GM12878 (cell line): ENCODE measurements at regions not wholly inside any gene's neighbourhood (a gene's known extent, or its start where the extent isn't known, plus 50 kb on each side); places are given as distances from the start of the nearest gene placed in this dataset.

Experiments used
- ATAC-seq: fragments of 200-7000 bp; cut with Tn5 transposase; 3 replicates; pipeline ENCODE4 v1.9.1; 2020; ENCODE audit warnings: mild to moderate bottlenecking, moderate library complexity
- BruUV-seq: library from RNA; stranded (reverse); fragments of 400-500 nt; replicated peaks from 2 replicates; lab custom pipeline; 2021; lab: Mats Ljungman, UMichigan
- CTCF ChIA-PET: fragments of 300-600 bp; sonication (Branson Sonifier 250); formaldehyde crosslinking; extraction: SDS; loops from one replicate; lab custom pipeline; 2021; ENCODE audit warnings: inconsistent platforms; lab: Yijun Ruan, JAX
- POLR2A ChIA-PET: fragments of 350-600 bp; formaldehyde crosslinking; extraction: SDS; loops from one replicate; lab custom pipeline; 2021; ENCODE audit warnings: inconsistent platforms; lab: Charles Lee
- RAD21 ChIA-PET: fragments of 300-600 bp; sonication (Branson Sonifier 250); formaldehyde crosslinking; loops from one replicate; lab custom pipeline; 2023; ENCODE audit warnings: antibody characterized with exemption; ENCODE audit not compliant: unreplicated experiment; lab: Charles Lee
- SMC1A ChIA-PET: fragments of 300-600 bp; sonication (Branson Sonifier 250); formaldehyde crosslinking; loops from one replicate; lab custom pipeline; 2023; ENCODE audit not compliant: unreplicated experiment, uncharacterized antibody; lab: Charles Lee
- DNase-seq: peaks from one replicate; pipeline ENCODE4 v3.0.0-alpha.2; 2011; ENCODE audit warnings: low read depth, low spot score
- FAIRE-seq: peaks from 3 replicates; lab custom pipeline; 2011; peaks lifted over from hg19 to GRCh38; lab: Jason Lieb, UNC
- H2AFZ ChIP-seq: 2 replicates; pipeline ENCODE4 v1.6.0; 2011; ENCODE audit warnings: low read depth, low read length, control low read depth; ENCODE audit not compliant: control insufficient read depth
- H3K27ac ChIP-seq: 2 replicates; pipeline ENCODE4 v1.5.1; 2011; ENCODE audit warnings: control low read depth; ENCODE audit not compliant: control insufficient read depth, insufficient read depth
- H3K27me3 ChIP-seq, 2 experiments: replicated peaks in 1 of 2; 2 replicates each; pipeline versions ENCODE4 v1.6.0 to v1.6.1; 2011; ENCODE audit warnings: low read length in 1 of 2; ENCODE audit not compliant: control insufficient read depth in 2 of 2, insufficient read depth in 2 of 2
- H3K36me3 ChIP-seq, 2 experiments: 2 replicates each; pipeline ENCODE4 v1.5.1; 2011; ENCODE audit warnings: low read length in 1 of 2; ENCODE audit not compliant: control insufficient read depth in 2 of 2, insufficient read depth in 2 of 2
- H3K4me1 ChIP-seq: 2 replicates; pipeline ENCODE4 v1.6.1; 2011; ENCODE audit warnings: mild to moderate bottlenecking, low read length, moderate library complexity, mixed read lengths; ENCODE audit not compliant: control insufficient read depth, insufficient read depth
- H3K4me2 ChIP-seq: 2 replicates; pipeline ENCODE4 v1.6.0; 2011; ENCODE audit warnings: control low read depth; ENCODE audit not compliant: control insufficient read depth, insufficient read depth
- H3K4me3 ChIP-seq: fragments of 200-600 bp; sonication (generic); 2 replicates; pipeline ENCODE4 v1.5.1; 2016
- H3K79me2 ChIP-seq: 2 replicates; pipeline ENCODE4 v1.6.0; 2011; ENCODE audit warnings: low read length; ENCODE audit not compliant: control insufficient read depth, insufficient read depth
- H3K9ac ChIP-seq: 2 replicates; pipeline ENCODE4 v1.8.0; 2011; ENCODE audit warnings: low read length, control low read depth, mixed read lengths; ENCODE audit not compliant: control insufficient read depth, insufficient read depth
- H3K9me3 ChIP-seq: replicated peaks from 3 replicates; pipeline ENCODE4 v1.5.1; 2011; ENCODE audit warnings: mild to moderate bottlenecking, low read length; ENCODE audit not compliant: control insufficient read depth, insufficient read depth
- H4K20me1 ChIP-seq: 2 replicates; pipeline ENCODE4 v1.6.0; 2011; ENCODE audit not compliant: control insufficient read depth, insufficient read depth
- ASH2L ChIP-seq: fragments of 300-600, 200-600 bp; sonication (generic); IDR thresholded peaks from 2 replicates; pipeline ENCODE4 v1.6.1; 2017; ENCODE audit warnings: low read depth, mild to moderate bottlenecking, borderline replicate concordance
- BCL3 ChIP-seq: IDR thresholded peaks from 2 replicates; pipeline ENCODE4 v1.6.1; 2011; ENCODE audit warnings: borderline replicate concordance, low read depth, mild to moderate bottlenecking, moderate library complexity, low read length; ENCODE audit not compliant: insufficient read depth, poor library complexity, severe bottlenecking
- CREM ChIP-seq: IDR thresholded peaks from 2 replicates; pipeline ENCODE4 v1.6.1; 2014; ENCODE audit warnings: antibody characterized with exemption, low read depth
- CUX1 ChIP-seq: IDR thresholded peaks from 2 replicates; pipeline ENCODE4 v1.6.1; 2012; ENCODE audit warnings: improper control_type of control experiment, low read depth, low read length; ENCODE audit not compliant: insufficient replicate concordance
- EGR1 ChIP-seq, 2 experiments: IDR thresholded peaks; 1 replicate in 1 of 2; 2 replicates in 1 of 2; pipeline ENCODE4 v1.6.1; 2011 to 2012; ENCODE audit warnings: low read depth in 2 of 2, low read length in 2 of 2, borderline replicate concordance in 1 of 2, mild to moderate bottlenecking in 1 of 2, moderate library complexity in 1 of 2
- EP300 ChIP-seq, 2 experiments: fragments of 150-350 bp in 1 of 2; IDR thresholded peaks; 2 replicates each; pipeline ENCODE4 v1.6.1; 2011 to 2012; ENCODE audit warnings: low read depth in 2 of 2, low read length in 2 of 2, borderline replicate concordance in 1 of 2, improper control_type of control experiment in 1 of 2, inconsistent platforms in 1 of 2; ENCODE audit not compliant: control insufficient read depth in 1 of 2
- HDAC2 ChIP-seq: fragments of 200-600 bp; sonication (generic); IDR thresholded peaks from 2 replicates; pipeline ENCODE4 v1.6.1; 2017
- IKZF1 ChIP-seq: fragments of 450-650 bp; conservative IDR thresholded peaks from 2 replicates; pipeline ENCODE4 v1.6.1; 2017; ENCODE audit warnings: antibody characterized with exemption, mild to moderate bottlenecking
- MLLT1 ChIP-seq: fragments of 450-650 bp; IDR thresholded peaks from 2 replicates; pipeline ENCODE4 v1.6.1; 2016; ENCODE audit warnings: mild to moderate bottlenecking
- NFYB ChIP-seq: IDR thresholded peaks from 2 replicates; pipeline ENCODE4 v1.6.1; 2011; ENCODE audit warnings: low read depth, mild to moderate bottlenecking, low read length, improper control_type of control experiment, moderate library complexity; ENCODE audit not compliant: insufficient read depth
- NR2C1 ChIP-seq: fragments of 450-650 bp; IDR thresholded peaks from 2 replicates; pipeline ENCODE4 v1.6.1; 2017; ENCODE audit warnings: antibody characterized with exemption, mild to moderate bottlenecking, moderate library complexity
- SMC3 ChIP-seq: IDR thresholded peaks from 2 replicates; pipeline ENCODE4 v1.6.1; 2011; ENCODE audit warnings: low read length, improper control_type of control experiment, borderline replicate concordance
- SREBF1 ChIP-seq: IDR thresholded peaks from 2 replicates; pipeline ENCODE4 v1.6.1; 2012; ENCODE audit warnings: mild to moderate bottlenecking, low read length
- STAT1 ChIP-seq: fragments of 450-650 bp; conservative IDR thresholded peaks from 2 replicates; pipeline ENCODE4 v1.6.1; 2014; ENCODE audit warnings: antibody characterized with exemption, mild to moderate bottlenecking
- TCF12 ChIP-seq: IDR thresholded peaks from 2 replicates; pipeline ENCODE4 v1.6.1; 2011; ENCODE audit warnings: low read depth, mild to moderate bottlenecking, low read length
- YBX1 ChIP-seq: fragments of 450-650 bp; IDR thresholded peaks from 2 replicates; pipeline ENCODE4 v1.6.1; 2016; ENCODE audit warnings: antibody characterized with exemption
- ZNF24 ChIP-seq: fragments of 450-650 bp; IDR thresholded peaks from 2 replicates; pipeline ENCODE4 v1.6.1; 2017; ENCODE audit warnings: antibody characterized with exemption, mild to moderate bottlenecking
- WGBS: methylation state at CpG from one replicate; pipeline ENCODE4 v1.1.6; 2016; ENCODE audit warnings: low lambda C conversion rate; ENCODE audit not compliant: insufficient replicate concordance, insufficient coverage; ENCODE audit errors: missing lambda C conversion rate; 5-methylcytosine and 5-hydroxymethylcytosine counted together
- in situ Hi-C: fragments of 300-500 bp; cut with MboI; formaldehyde crosslinking; loops from 9 replicates; pipeline ENCODE4 v1.14.3; 2018; ENCODE audit warnings: mixed read lengths
- intact Hi-C: fragments of 100-400 bp; cut with micrococcal nuclease; formaldehyde crosslinking; loops from one replicate; pipeline ENCODE4 v1.14.2; 2022; ENCODE audit not compliant: unreplicated experiment

- TF ChIP-seq BCL3 = no peak
- no peak for TF ChIP-seq IKZF1
- no peak for TF ChIP-seq NR2C1
Measured at GRCh38 chr14:103247169-103247606, 86.8 kb upstream of the EIF5 start (continued).

GRCh38 chr14:103250181-103250580, 83.9 kb upstream of the EIF5 start:
- no peaks in the 10 kb centered on the region for H4K20me1 ChIP-seq
- H3K79me2 ChIP-seq = no peaks in the 10 kb centered on the region
- RAD21 ChIA-PET = interaction anchor here (0.6 kb wide), 1 partner anchor 39 kb away, joined by 3 read pairs; no protein-coding TSS in a partner anchor
- no TSS peak for BruUV-seq
- intact Hi-C loops = no loop called here
- H2AFZ ChIP-seq = no peak overlapping the region
- H3K4me3 ChIP-seq = no peak overlapping the region
- ATAC-seq (no peak), FAIRE-seq (no peak), DNase-seq (no peak)
- H3K36me3 ChIP-seq = no peaks in the 10 kb centered on the region
- CTCF ChIA-PET = no interaction called here
- in situ Hi-C loops = no loop called here
- no peak overlapping the region for H3K9ac ChIP-seq
- H3K27ac ChIP-seq = no peak overlapping the region
- H3K4me2 ChIP-seq = no peak overlapping the region
- no peaks in the 10 kb centered on the region for H3K27me3 ChIP-seq
- POLR2A ChIA-PET = no interaction called here
- SMC1A ChIA-PET = no interaction called here
- H3K9me3 ChIP-seq = peaks cover 1% of the 10 kb centered on the region; the same call in 2 of the 3 replicates
- H3K4me1 ChIP-seq = no peaks in the 10 kb centered on the region
- 41% methylated on average over 6 of the region's 6 CpGs for WGBS
- TF ChIP-seq CREM (no peak), ASH2L (no peak), SMC3 (no peak), YBX1 (no peak), EP300 (IDR thresholded peaks at IDR 0.05; ENCODE audit: borderline replicate concordance in 1 of 2, control insufficient read depth in 1 of 2, low read depth in 2 of 2, low read length in 2 of 2) (no peak), EGR1 (IDR thresholded peaks at IDR 0.05; ENCODE audit: borderline replicate concordance in 1 of 2, low read depth in 2 of 2, low read length in 2 of 2) (no peak), SREBF1 (no peak), STAT1 (no peak), TCF12 (no peak), CUX1 (no peak), HDAC2 (no peak), MLLT1 (no peak), ZNF24 (no peak), NFYB (no peak)
